ENCODE measurements at regions not wholly inside any gene's neighbourhood (a gene's known extent, or its start where the extent isn't known, plus 50 kb on each side); places are given as distances from the start of the nearest gene placed in this dataset.

GRCh38 chr2:5942204-5942603, 250.0 kb downstream of the SOX11 start:
- POLR2A ChIA-PET = no interaction called here
- no peaks in the 10 kb centered on the region for H3K36me3 ChIP-seq (ENCODE audit: control insufficient read depth, insufficient read depth, low read length)
- H3K27me3 ChIP-seq (ENCODE audit: control insufficient read depth, insufficient read depth, low read length) = no peaks in the 10 kb centered on the region
- CTCF ChIA-PET = no interaction called here
- no peak for DNase-seq (ENCODE audit: low read depth)
- no peak overlapping the region for H3K4me3 ChIP-seq (ENCODE audit: low read depth, low read length)
- TF ChIP-seq CTCF (IDR thresholded peaks at IDR 0.05; ENCODE audit: insufficient read depth, low read depth, low read length) = no peak

- ChIA-PET POLR2A (no interaction called here), CTCF (no interaction called here)
- no peak for DNase-seq (ENCODE audit: low read depth)
- H3K27me3 ChIP-seq (ENCODE audit: control insufficient read depth, insufficient read depth, low read length) = no peaks in the 10 kb centered on the region
- no peaks in the 10 kb centered on the region for H3K36me3 ChIP-seq (ENCODE audit: control insufficient read depth, insufficient read depth, low read length)
- no peak overlapping the region for H3K4me3 ChIP-seq (ENCODE audit: low read depth, low read length)
- TF ChIP-seq CTCF (IDR thresholded peaks at IDR 0.05; ENCODE audit: insufficient read depth, low read depth, low read length) = no peak
Measured at GRCh38 chr2:5945742-5946141, 253.6 kb downstream of the SOX11 start.

- TF ChIP-seq CTCF (IDR thresholded peaks at IDR 0.05; ENCODE audit: insufficient read depth, low read depth, low read length) = no peak
- CTCF ChIA-PET = no interaction called here
- no peak for DNase-seq (ENCODE audit: low read depth)
Measured at GRCh38 chr2:5946225-5947115, 254.3 kb downstream of the SOX11 start.

GRCh38 chr2:5950736-5951135, 258.6 kb downstream of the SOX11 start:
- no peak for TF ChIP-seq CTCF (IDR thresholded peaks at IDR 0.05; ENCODE audit: insufficient read depth, low read depth, low read length)
- Histone ChIP-seq H3K4me3 (ENCODE audit: low read depth, low read length) (no peak overlapping the region), H3K27me3 (ENCODE audit: control insufficient read depth, insufficient read depth, low read length) (no peaks in the 10 kb centered on the region), H3K36me3 (ENCODE audit: control insufficient read depth, insufficient read depth, low read length) (no peaks in the 10 kb centered on the region)
- ChIA-PET POLR2A (no interaction called here), CTCF (no interaction called here)
- DNase-seq (ENCODE audit: low read depth) = no peak

More at GRCh38 chr2:5946225-5947115, 254.3 kb downstream of the SOX11 start:
- no peaks in the 10 kb centered on the region for H3K27me3 ChIP-seq (ENCODE audit: control insufficient read depth, insufficient read depth, low read length)
- H3K4me3 ChIP-seq (ENCODE audit: low read depth, low read length) = no peak overlapping the region
- POLR2A ChIA-PET = no interaction called here
- no peaks in the 10 kb centered on the region for H3K36me3 ChIP-seq (ENCODE audit: control insufficient read depth, insufficient read depth, low read length)

DNA sequence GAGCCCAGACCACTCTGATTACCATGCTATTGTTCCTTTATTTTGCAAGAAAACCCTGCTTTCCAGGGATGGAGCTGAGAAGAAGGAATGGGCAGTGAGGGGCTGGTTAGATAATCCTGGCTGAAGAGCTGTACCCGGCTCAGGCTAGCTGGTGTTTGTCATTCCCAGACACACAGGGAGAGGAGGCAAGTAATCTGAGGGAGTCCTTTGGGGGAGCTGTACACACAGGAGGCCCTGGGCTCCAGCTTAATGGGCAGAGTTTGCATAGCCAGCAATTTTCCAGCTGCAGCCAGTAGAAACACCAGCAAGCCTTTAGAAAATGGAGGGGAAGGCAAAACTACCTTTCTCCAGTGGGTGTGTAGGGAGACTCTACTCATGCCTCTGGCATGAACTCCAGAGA, 259.3 kb downstream of the SOX11 start:
- no peak overlapping the region for H3K4me3 ChIP-seq (ENCODE audit: low read depth, low read length)
- no peak for TF ChIP-seq CTCF (IDR thresholded peaks at IDR 0.05; ENCODE audit: insufficient read depth, low read depth, low read length)
- DNase-seq (ENCODE audit: low read depth) = no peak
- H3K36me3 ChIP-seq (ENCODE audit: control insufficient read depth, insufficient read depth, low read length) = no peaks in the 10 kb centered on the region
- ChIA-PET CTCF (no interaction called here), POLR2A (no interaction called here)
- no peaks in the 10 kb centered on the region for H3K27me3 ChIP-seq (ENCODE audit: control insufficient read depth, insufficient read depth, low read length)
